HG03432 (cell line): ENCODE measurements at regions not wholly inside any gene's neighbourhood (a gene's known extent, or its start where the extent isn't known, plus 50 kb on each side); places are given as distances from the start of the nearest gene placed in this dataset.

Experiments used
- ATAC-seq: cut with Tn5 transposase; IDR thresholded peaks from one replicate; pipeline ENCODE4 v1.9.1; 2021; ENCODE audit warnings: mild to moderate bottlenecking, moderate library complexity; ENCODE audit not compliant: unreplicated experiment

GRCh38 chr13:76461999-76462398 is 424.2 kb downstream of the KCTD12 start:
- no peak for ATAC-seq

- no peak for ATAC-seq
Measured at GRCh38 chr13:76461484-76461883, 424.7 kb downstream of the KCTD12 start.

- ATAC-seq = no peak
Measured at GRCh38 chr13:76459863-76460262, 426.3 kb downstream of the KCTD12 start.

- no peak for ATAC-seq
Measured at GRCh38 chr13:76455960-76456359, 430.2 kb downstream of the KCTD12 start.

- no peak for ATAC-seq
Measured at GRCh38 chr13:76454991-76455390, 431.2 kb downstream of the KCTD12 start.

- no peak for ATAC-seq
Measured at GRCh38 chr13:76449716-76450115, 436.5 kb downstream of the KCTD12 start.

GRCh38 chr13:76446191-76446590 is 440.0 kb downstream of the KCTD12 start:
- no peak for ATAC-seq

- ATAC-seq = peak; percentile 98
Measured at GRCh38 chr13:76440568-76440967, 445.6 kb downstream of the KCTD12 start.

GRCh38 chr13:76439546-76439945 is 446.7 kb downstream of the KCTD12 start:
- ATAC-seq = no peak

- no peak for ATAC-seq
Measured at GRCh38 chr13:76438050-76438449, 448.2 kb downstream of the KCTD12 start.

- no peak for ATAC-seq
Measured at GRCh38 chr13:76425935-76426334, 460.3 kb downstream of the KCTD12 start.

GRCh38 chr13:76421011-76421410 is 465.2 kb downstream of the KCTD12 start:
- ATAC-seq = no peak

GRCh38 chr13:76418404-76418803 is 467.8 kb downstream of the KCTD12 start:
- ATAC-seq = no peak

GRCh38 chr13:76414320-76414719 is 471.9 kb downstream of the KCTD12 start:
- ATAC-seq = no peak

GRCh38 chr13:76406243-76406642 is 480.0 kb downstream of the KCTD12 start:
- no peak for ATAC-seq

- ATAC-seq = no peak
Measured at GRCh38 chr13:76398425-76398824, 487.8 kb downstream of the KCTD12 start.

- ATAC-seq = no peak
Measured at GRCh38 chr13:76397413-76397812, 488.8 kb downstream of the KCTD12 start.

- no peak for ATAC-seq
Measured at GRCh38 chr13:76389321-76389720, 496.9 kb downstream of the KCTD12 start.

GRCh38 chr13:76387566-76387965 is 498.6 kb downstream of the KCTD12 start:
- no peak for ATAC-seq

- ATAC-seq = no peak
Measured at GRCh38 chr13:76386321-76386720, 499.9 kb downstream of the KCTD12 start.

GRCh38 chr13:76385586-76385985 is 500.6 kb downstream of the KCTD12 start:
- ATAC-seq = no peak

GRCh38 chr13:76383676-76384461 is 502.3 kb downstream of the KCTD12 start:
- no peak for ATAC-seq
